NCI-H2107 treated with DMSO at 0.1 percent for 48 hours (cell line): ENCODE measurements at regions not wholly inside any gene's neighbourhood (a gene's known extent, or its start where the extent isn't known, plus 50 kb on each side); places are given as distances from the start of the nearest gene placed in this dataset.

ENCODE experiments used
- DNase-seq: peaks from one replicate; lab custom pipeline; 2025; ENCODE audit not compliant: unreplicated experiment; lab: John Stamatoyannopoulos, UW

- no peak for DNase-seq
Observed at GRCh38 chr19:29098091-29098490, 114.9 kb downstream of the UQCRFS1 start.

GRCh38 chr19:29096896-29097295 is 116.1 kb downstream of the UQCRFS1 start:
- no peak for DNase-seq

- DNase-seq, result no peak
Observed at GRCh38 chr19:29093553-29093908, 119.4 kb downstream of the UQCRFS1 start.

- no peak for DNase-seq
Observed at GRCh38 chr19:29092712-29093552, 120.0 kb downstream of the UQCRFS1 start.

GRCh38 chr19:29090783-29091526 is 122.0 kb downstream of the UQCRFS1 start:
- DNase-seq, result no peak

GRCh38 chr19:29089315-29089870 is 123.6 kb downstream of the UQCRFS1 start:
- DNase-seq, result no peak

- no peak for DNase-seq
Observed at GRCh38 chr19:29088761-29089160, 124.2 kb downstream of the UQCRFS1 start.

- no peak for DNase-seq
Observed at GRCh38 chr19:29086646-29087045, 126.3 kb downstream of the UQCRFS1 start.

- no peak for DNase-seq
Observed at GRCh38 chr19:29086182-29086581, 126.8 kb downstream of the UQCRFS1 start.

GRCh38 chr19:29085630-29086029 is 127.3 kb downstream of the UQCRFS1 start:
- DNase-seq, result no peak

- no peak for DNase-seq
Observed at GRCh38 chr19:29085206-29085605, 127.7 kb downstream of the UQCRFS1 start.

- no peak for DNase-seq
Observed at GRCh38 chr19:29084266-29084665, 128.7 kb downstream of the UQCRFS1 start.

GRCh38 chr19:29083863-29084262 is 129.1 kb downstream of the UQCRFS1 start:
- no peak for DNase-seq

GRCh38 chr19:29079356-29080032 is 133.5 kb downstream of the UQCRFS1 start:
- no peak for DNase-seq

- DNase-seq, result no peak
Observed at GRCh38 chr19:29076963-29077362, 136.0 kb downstream of the UQCRFS1 start.

GRCh38 chr19:29076161-29076560 is 136.8 kb downstream of the UQCRFS1 start:
- no peak for DNase-seq

- no peak for DNase-seq
Observed at GRCh38 chr19:29075149-29075548, 137.8 kb downstream of the UQCRFS1 start.

- no peak for DNase-seq
Observed at GRCh38 chr19:29074579-29074978, 138.4 kb downstream of the UQCRFS1 start.

GRCh38 chr19:29067831-29068230 is 145.1 kb downstream of the UQCRFS1 start:
- no peak for DNase-seq

GRCh38 chr19:29062475-29063435 is 150.2 kb downstream of the UQCRFS1 start:
- no peak for DNase-seq
